Skeletal muscle cell (primary cell): ENCODE measurements at regions not wholly inside any gene's neighbourhood (a gene's known extent, or its start where the extent isn't known, plus 50 kb on each side); places are given as distances from the start of the nearest gene placed in this dataset.
"Not testable (repeated sequence)": the region's sequence is repeated elsewhere in the genome, so short reads cannot be mapped to it uniquely, and the experiment has no call there.

Experiments
- DNase-seq: peaks from one replicate; pipeline ENCODE4 v3.0.0-alpha.2; 2010; ENCODE audit warnings: low read depth
- H3K4me3 ChIP-seq: 2 replicates; pipeline ENCODE4 v1.5.1; 2011; ENCODE audit warnings: low read depth, mild to moderate bottlenecking, control low read depth, low read length, moderate library complexity

GRCh38 chr10:46645110-46645509, 66.2 kb downstream of the SYT15 start:
- DNase-seq, H3K4me3 ChIP-seq: not testable (repeated sequence)

GRCh38 chr10:46646132-46646531, 67.2 kb downstream of the SYT15 start:
- DNase-seq, H3K4me3 ChIP-seq: not testable (repeated sequence)

GRCh38 chr10:46650967-46651366, 72.0 kb downstream of the SYT15 start:
- not testable (repeated sequence) for DNase-seq, H3K4me3 ChIP-seq

- DNase-seq, H3K4me3 ChIP-seq: not testable (repeated sequence)
These were observed 78.5 kb downstream of the SYT15 start for GRCh38 chr10:46657437-46657836.

GRCh38 chr10:46660027-46660834, 81.3 kb downstream of the SYT15 start:
- not testable (repeated sequence) for H3K4me3 ChIP-seq, DNase-seq

GRCh38 chr10:46660835-46661164, 81.9 kb downstream of the SYT15 start:
- DNase-seq, H3K4me3 ChIP-seq: not testable (repeated sequence)

- not testable (repeated sequence) for H3K4me3 ChIP-seq, DNase-seq
These were observed 86.6 kb downstream of the SYT15 start for GRCh38 chr10:46665536-46665935.

GRCh38 chr10:46668357-46668997, 89.5 kb downstream of the SYT15 start:
- not testable (repeated sequence) for DNase-seq, H3K4me3 ChIP-seq

GRCh38 chr10:46677836-46678435, 99.0 kb downstream of the SYT15 start:
- not testable (repeated sequence) for DNase-seq, H3K4me3 ChIP-seq

- not testable (repeated sequence) for H3K4me3 ChIP-seq, DNase-seq
These were observed 112.5 kb downstream of the SYT15 start for GRCh38 chr10:46691397-46691796.

GRCh38 chr10:46693218-46693617, 114.3 kb downstream of the SYT15 start:
- DNase-seq, H3K4me3 ChIP-seq: not testable (repeated sequence)

GRCh38 chr10:46717264-46717663, 138.3 kb downstream of the SYT15 start:
- not testable (repeated sequence) for H3K4me3 ChIP-seq, DNase-seq

- not testable (repeated sequence) for DNase-seq
These were observed 139.1 kb downstream of the SYT15 start for GRCh38 chr10:46718014-46718413.

GRCh38 chr10:46720386-46720785, 141.5 kb downstream of the SYT15 start:
- H3K4me3 ChIP-seq, DNase-seq: not testable (repeated sequence)

More at GRCh38 chr10:46718014-46718413, 139.1 kb downstream of the SYT15 start:
- not testable (repeated sequence) for H3K4me3 ChIP-seq

GRCh38 chr10:46720811-46721518, 142.0 kb downstream of the SYT15 start:
- DNase-seq, H3K4me3 ChIP-seq: not testable (repeated sequence)

GRCh38 chr10:46724258-46724657, 145.3 kb downstream of the SYT15 start:
- DNase-seq, H3K4me3 ChIP-seq: not testable (repeated sequence)

GRCh38 chr10:46728359-46728758, 149.4 kb downstream of the SYT15 start:
- not testable (repeated sequence) for DNase-seq

GRCh38 chr10:46730729-46731128, 151.8 kb downstream of the SYT15 start:
- not testable (repeated sequence) for DNase-seq, H3K4me3 ChIP-seq

More at GRCh38 chr10:46728359-46728758, 149.4 kb downstream of the SYT15 start:
- H3K4me3 ChIP-seq, result not testable (repeated sequence)

GRCh38 chr10:46733635-46734261, 154.8 kb downstream of the SYT15 start:
- H3K4me3 ChIP-seq, DNase-seq: not testable (repeated sequence)
